HEK293T (cell line): ENCODE measurements at regions not wholly inside any gene's neighbourhood (a gene's known extent, or its start where the extent isn't known, plus 50 kb on each side); places are given as distances from the start of the nearest gene placed in this dataset.

ENCODE experiments used
- BHLHE40 ChIP-seq: fragments of 450-650 bp; IDR thresholded peaks from 2 replicates; pipeline ENCODE4 v1.6.1; 2016; ENCODE audit warnings: mild to moderate bottlenecking, moderate library complexity, borderline replicate concordance
- FOXA1 ChIP-seq: fragments of 450-650 bp; IDR thresholded peaks from 2 replicates; pipeline ENCODE4 v1.6.1; 2016; ENCODE audit warnings: mild to moderate bottlenecking
- FOXM1 ChIP-seq: fragments of 450-650 bp; IDR thresholded peaks from 2 replicates; pipeline ENCODE4 v1.6.1; 2017; ENCODE audit warnings: mild to moderate bottlenecking, borderline replicate concordance
- HDGF ChIP-seq: fragments of 450-650 bp; IDR thresholded peaks from 2 replicates; pipeline ENCODE4 v1.6.1; 2017; ENCODE audit warnings: antibody characterized with exemption, borderline replicate concordance
- LEF1 ChIP-seq: fragments of 450-650 bp; IDR thresholded peaks from 2 replicates; pipeline ENCODE4 v1.6.1; 2017; ENCODE audit warnings: mild to moderate bottlenecking, borderline replicate concordance
- TARDBP ChIP-seq: fragments of 450-650 bp; IDR thresholded peaks from 2 replicates; pipeline ENCODE4 v1.6.1; 2016

DNA sequence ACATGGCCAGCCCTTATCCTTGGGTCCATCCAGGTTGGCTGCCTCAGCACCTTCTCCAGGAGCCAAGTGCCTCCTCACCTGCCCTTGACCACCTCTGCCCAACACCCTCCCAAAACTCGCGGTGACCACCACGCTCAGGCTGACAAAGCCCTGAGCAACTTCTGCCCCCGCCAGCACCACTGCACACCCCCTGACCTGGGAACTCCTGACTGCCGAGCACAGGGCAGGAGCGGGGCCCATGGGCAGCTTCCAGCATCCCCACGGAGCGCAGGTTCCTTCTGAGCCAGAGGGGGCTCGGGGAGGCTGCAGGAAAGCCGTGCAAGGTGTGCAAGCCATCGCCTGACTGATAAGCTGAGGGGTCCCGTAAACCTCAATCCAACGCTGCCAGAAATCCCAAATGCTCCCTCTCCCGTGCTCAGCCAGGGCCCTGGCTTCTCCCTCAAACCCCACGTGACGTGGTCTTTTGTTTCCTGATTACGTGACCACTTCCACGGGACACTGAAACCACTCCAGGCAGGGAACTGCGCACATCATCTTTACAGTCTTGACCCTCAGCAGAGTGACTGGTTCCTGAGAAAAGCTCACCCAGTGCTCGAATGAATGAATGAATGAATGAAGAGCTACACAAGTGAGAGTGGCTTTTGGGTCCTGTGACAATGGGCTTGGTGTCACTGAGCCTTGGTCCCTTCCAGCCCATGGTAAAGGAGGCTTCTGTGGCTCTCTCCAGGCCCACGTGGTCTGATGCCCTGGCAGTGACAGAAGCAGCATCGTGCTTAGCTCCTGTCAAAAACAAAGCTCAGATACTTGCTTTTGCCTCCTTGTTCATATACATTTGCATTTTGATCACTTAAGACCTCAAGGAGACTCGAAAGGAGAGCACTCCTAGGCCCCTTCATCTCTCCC, 249.8 kb upstream of the PPP2R2D start:
- no peak for TF ChIP-seq BHLHE40
- no peak for TF ChIP-seq FOXA1
- no peak for TF ChIP-seq LEF1
- no peak for TF ChIP-seq HDGF
- no peak for TF ChIP-seq TARDBP
- no peak for TF ChIP-seq FOXM1
